HEK293T (cell line): ENCODE measurements at regions not wholly inside any gene's neighbourhood (a gene's known extent, or its start where the extent isn't known, plus 50 kb on each side); places are given as distances from the start of the nearest gene placed in this dataset.
"Not testable (repeated sequence)": the region's sequence is repeated elsewhere in the genome, so short reads cannot be mapped to it uniquely, and the experiment has no call there.

ENCODE experiments used
- CTCF ChIA-PET: fragments of 350-600 bp; formaldehyde crosslinking; extraction: SDS; loops from one replicate; lab custom pipeline; 2021; ENCODE audit warnings: antibody characterized with exemption, inconsistent platforms; lab: Yijun Ruan, JAX
- POLR2A ChIA-PET: fragments of 350-600 bp; formaldehyde crosslinking; extraction: SDS; loops from one replicate; lab custom pipeline; 2020; ENCODE audit warnings: antibody characterized with exemption, inconsistent platforms; lab: Yijun Ruan, JAX
- DNase-seq: peaks from one replicate; pipeline ENCODE4 v3.0.0; 2012; ENCODE audit warnings: mixed read lengths; ENCODE audit errors: extremely low spot score
- ARNT ChIP-seq: fragments of 450-650 bp; IDR thresholded peaks from 2 replicates; pipeline ENCODE4 v1.6.1; 2017; ENCODE audit warnings: mild to moderate bottlenecking
- BHLHE40 ChIP-seq: fragments of 450-650 bp; IDR thresholded peaks from 2 replicates; pipeline ENCODE4 v1.6.1; 2016; ENCODE audit warnings: mild to moderate bottlenecking, moderate library complexity, borderline replicate concordance
- CTBP1 ChIP-seq: fragments of 450-650 bp; IDR thresholded peaks from 2 replicates; pipeline ENCODE4 v1.6.1; 2016; ENCODE audit warnings: borderline replicate concordance
- ELF4 ChIP-seq: fragments of 450-650 bp; IDR thresholded peaks from 2 replicates; pipeline ENCODE4 v1.6.1; 2017; ENCODE audit warnings: antibody characterized with exemption
- FOXA1 ChIP-seq: fragments of 450-650 bp; IDR thresholded peaks from 2 replicates; pipeline ENCODE4 v1.6.1; 2016; ENCODE audit warnings: mild to moderate bottlenecking
- FOXK2 ChIP-seq: fragments of 450-650 bp; IDR thresholded peaks from 2 replicates; pipeline ENCODE4 v1.6.1; 2016; ENCODE audit warnings: mild to moderate bottlenecking
- FOXM1 ChIP-seq: fragments of 450-650 bp; IDR thresholded peaks from 2 replicates; pipeline ENCODE4 v1.6.1; 2017; ENCODE audit warnings: mild to moderate bottlenecking, borderline replicate concordance
- HDGF ChIP-seq: fragments of 450-650 bp; IDR thresholded peaks from 2 replicates; pipeline ENCODE4 v1.6.1; 2017; ENCODE audit warnings: antibody characterized with exemption, borderline replicate concordance
- L3MBTL2 ChIP-seq: fragments of 450-650 bp; conservative IDR thresholded peaks from 2 replicates; pipeline ENCODE4 v1.6.1; 2016; ENCODE audit warnings: mild to moderate bottlenecking
- LEF1 ChIP-seq: fragments of 450-650 bp; IDR thresholded peaks from 2 replicates; pipeline ENCODE4 v1.6.1; 2017; ENCODE audit warnings: mild to moderate bottlenecking, borderline replicate concordance
- NFRKB ChIP-seq: fragments of 450-650 bp; IDR thresholded peaks from 2 replicates; pipeline ENCODE4 v1.6.1; 2016; ENCODE audit warnings: mild to moderate bottlenecking, moderate library complexity
- SP1 ChIP-seq: fragments of 450-650 bp; IDR thresholded peaks from 2 replicates; pipeline ENCODE4 v1.6.1; 2017
- SUZ12 ChIP-seq: fragments of 450-650 bp; IDR thresholded peaks from 2 replicates; pipeline ENCODE4 v1.6.1; 2016; ENCODE audit warnings: mild to moderate bottlenecking
- TARDBP ChIP-seq: fragments of 450-650 bp; IDR thresholded peaks from 2 replicates; pipeline ENCODE4 v1.6.1; 2016
- ZNF384 ChIP-seq: fragments of 450-650 bp; IDR thresholded peaks from 2 replicates; pipeline ENCODE4 v1.6.1; 2016
- TF ChIP-seq, protein P1 (sequence below): fragments of 450-650 bp; IDR thresholded peaks from 2 replicates; pipeline ENCODE4 v1.6.1; 2016

DNA sequence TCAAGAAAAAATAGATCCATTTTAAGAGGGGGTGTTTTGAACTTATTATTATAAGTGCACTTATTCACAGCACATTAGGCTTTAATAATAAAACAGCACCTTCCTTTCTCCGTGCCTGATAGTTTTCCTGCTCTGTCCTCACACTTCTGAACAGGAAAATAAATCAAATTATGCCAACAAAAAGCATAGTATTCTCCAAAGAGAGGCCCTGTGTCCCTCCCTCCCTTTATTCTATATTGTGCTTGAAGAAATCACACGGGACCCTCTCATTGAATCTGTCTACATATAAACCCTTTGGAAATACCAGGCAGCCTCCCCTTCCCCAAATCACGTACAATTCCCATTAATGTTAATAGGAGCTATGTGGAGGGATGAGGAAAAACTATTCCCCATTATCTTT, 462.9 kb upstream of the NRSN1 start:
- CTCF ChIA-PET = interaction anchor here (1.3 kb wide), 1 partner anchor 14 kb away, joined by 3 read pairs; no protein-coding TSS in a partner anchor
- no peak for DNase-seq
- POLR2A ChIA-PET = no interaction called here
- no peak for TF ChIP-seq LEF1
- no peak for TF ChIP-seq ZNF384
- TF ChIP-seq FOXA1 = no peak
- TF ChIP-seq HDGF = no peak
- TF ChIP-seq FOXM1 = no peak
- TF ChIP-seq, protein P1, sequence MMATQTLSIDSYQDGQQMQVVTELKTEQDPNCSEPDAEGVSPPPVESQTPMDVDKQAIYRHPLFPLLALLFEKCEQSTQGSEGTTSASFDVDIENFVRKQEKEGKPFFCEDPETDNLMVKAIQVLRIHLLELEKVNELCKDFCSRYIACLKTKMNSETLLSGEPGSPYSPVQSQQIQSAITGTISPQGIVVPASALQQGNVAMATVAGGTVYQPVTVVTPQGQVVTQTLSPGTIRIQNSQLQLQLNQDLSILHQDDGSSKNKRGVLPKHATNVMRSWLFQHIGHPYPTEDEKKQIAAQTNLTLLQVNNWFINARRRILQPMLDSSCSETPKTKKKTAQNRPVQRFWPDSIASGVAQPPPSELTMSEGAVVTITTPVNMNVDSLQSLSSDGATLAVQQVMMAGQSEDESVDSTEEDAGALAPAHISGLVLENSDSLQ = no peak
- no peak for TF ChIP-seq ELF4
- no peak for TF ChIP-seq SP1
- no peak for TF ChIP-seq NFRKB
- TF ChIP-seq BHLHE40 = no peak
- no peak for TF ChIP-seq ARNT
- no peak for TF ChIP-seq FOXK2
- TF ChIP-seq L3MBTL2 = no peak
- TF ChIP-seq CTBP1 = no peak
- no peak for TF ChIP-seq SUZ12
- no peak for TF ChIP-seq TARDBP

DNA sequence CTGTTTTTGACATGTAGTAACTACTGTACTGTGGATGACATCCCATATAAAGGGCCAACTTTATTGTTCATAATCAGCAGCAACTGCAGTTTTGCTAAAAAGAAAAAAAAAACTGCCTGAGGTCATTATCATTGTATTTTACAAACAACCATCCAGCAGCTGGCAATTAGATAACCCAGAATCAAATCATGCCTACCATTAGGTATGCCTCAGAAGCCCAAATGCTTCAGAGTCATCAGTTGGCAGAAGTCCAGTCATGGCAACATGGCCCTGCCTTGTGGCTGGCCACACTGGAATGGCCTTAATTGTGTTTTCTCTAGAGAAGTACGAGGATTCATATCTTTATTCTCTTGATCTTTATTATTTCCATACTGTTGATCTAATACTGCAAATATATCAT, 462.4 kb upstream of the NRSN1 start:
- DNase-seq = no peak
- POLR2A ChIA-PET = no interaction called here
- TF ChIP-seq SP1 = no peak
- no peak for TF ChIP-seq SUZ12
- TF ChIP-seq ARNT = no peak
- no peak for TF ChIP-seq L3MBTL2
- TF ChIP-seq FOXM1 = no peak
- TF ChIP-seq FOXK2 = no peak
- TF ChIP-seq FOXA1 = no peak
- TF ChIP-seq, protein P1 = no peak
- TF ChIP-seq ZNF384 = no peak
- TF ChIP-seq CTBP1 = no peak
- TF ChIP-seq LEF1 = no peak
- TF ChIP-seq BHLHE40 = no peak
- TF ChIP-seq ELF4 = no peak
- no peak for TF ChIP-seq NFRKB
- TF ChIP-seq TARDBP = no peak
- no peak for TF ChIP-seq HDGF
- CTCF ChIA-PET = interaction anchor here (1.3 kb wide), 1 partner anchor 14 kb away, joined by 3 read pairs; no protein-coding TSS in a partner anchor

DNA sequence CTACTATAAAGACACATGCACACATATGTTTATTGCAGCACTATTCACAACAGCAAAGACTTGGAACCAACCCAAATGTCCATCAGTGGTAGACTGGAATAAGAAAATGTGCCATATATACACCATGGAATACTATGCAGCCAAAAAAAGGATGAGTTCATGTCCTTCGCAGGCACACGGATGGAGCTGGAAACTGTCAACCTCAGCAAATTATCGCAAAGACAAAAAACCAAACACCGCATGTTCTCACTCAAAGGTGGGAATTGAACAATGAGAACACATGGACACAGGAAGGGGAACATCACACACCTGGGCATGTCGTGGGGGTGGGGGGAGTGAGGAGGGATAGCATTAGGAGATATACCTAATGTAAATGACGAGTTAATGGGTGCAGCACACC, 460.1 kb upstream of the NRSN1 start:
- CTCF ChIA-PET, DNase-seq, POLR2A ChIA-PET: not testable (repeated sequence)

DNA sequence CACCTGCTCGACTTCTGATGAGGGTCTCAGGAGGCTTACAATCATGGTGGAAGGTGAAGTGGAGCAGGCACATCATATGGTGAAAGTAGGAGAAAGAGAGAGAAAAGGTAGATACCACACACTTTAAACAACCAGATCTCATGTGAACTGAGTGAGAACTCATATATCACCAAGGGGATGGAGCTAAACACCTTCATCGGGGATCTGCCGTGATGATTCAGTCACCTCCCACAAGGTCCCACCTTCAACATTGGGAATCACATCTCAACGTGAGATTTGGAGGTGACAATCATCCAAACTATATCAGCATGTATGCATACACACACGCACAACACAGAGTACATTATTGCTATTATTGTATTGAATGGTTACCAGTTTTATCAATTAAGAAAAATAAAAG, 453.3 kb upstream of the NRSN1 start:
- POLR2A ChIA-PET = no interaction called here
- no peak for TF ChIP-seq L3MBTL2
- no peak for DNase-seq
- CTCF ChIA-PET = no interaction called here

DNA sequence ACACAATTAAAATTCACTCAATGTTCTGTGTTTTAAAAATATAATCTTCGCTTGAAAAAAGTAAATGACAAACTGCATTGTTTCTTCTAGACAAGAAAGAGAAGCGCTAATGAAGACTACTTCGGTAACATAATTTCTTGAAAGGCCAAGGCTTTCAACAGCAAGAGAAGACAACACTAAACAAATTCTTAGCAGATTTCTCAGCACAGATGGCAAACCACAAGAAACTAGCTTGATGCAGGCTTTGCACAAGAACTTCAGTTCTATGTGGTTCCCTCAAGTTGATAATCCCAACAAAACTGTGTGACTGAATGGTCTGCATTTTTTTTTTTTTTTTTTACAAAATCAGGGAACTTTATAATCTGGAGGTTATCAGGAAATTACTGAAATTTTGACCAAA, 447.4 kb upstream of the NRSN1 start:
- POLR2A ChIA-PET = no interaction called here
- no peak for DNase-seq
- CTCF ChIA-PET = no interaction called here
- no peak for TF ChIP-seq SUZ12
- TF ChIP-seq FOXK2 = no peak
- no peak for TF ChIP-seq TARDBP
- no peak for TF ChIP-seq FOXA1
- TF ChIP-seq L3MBTL2 = no peak
- TF ChIP-seq, protein P1 = no peak
- no peak for TF ChIP-seq SP1
- TF ChIP-seq ZNF384 = no peak
- TF ChIP-seq LEF1 = no peak

DNA sequence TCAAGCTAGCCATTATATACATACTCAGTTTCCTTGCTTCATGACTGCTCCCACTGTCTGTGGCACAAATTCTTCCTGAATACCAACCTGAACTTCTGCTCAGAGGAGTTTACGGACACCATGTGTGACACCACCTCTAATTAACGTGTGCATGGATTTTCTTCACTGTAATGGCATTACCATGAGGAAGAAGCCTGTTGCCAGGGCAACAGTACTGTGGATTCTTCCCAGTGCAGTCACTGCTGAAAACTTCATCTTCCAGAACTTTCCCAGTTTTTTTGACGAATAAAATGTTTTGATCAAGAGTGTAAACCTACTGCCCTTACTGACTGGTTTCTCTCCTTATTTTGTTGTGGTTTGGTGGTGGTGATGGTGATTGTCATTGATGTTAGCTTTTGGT, 444.3 kb upstream of the NRSN1 start:
- no peak for DNase-seq
- TF ChIP-seq ZNF384 (no peak), LEF1 (no peak), L3MBTL2 (no peak), FOXA1 (no peak), FOXK2 (no peak)
- CTCF ChIA-PET = no interaction called here
- POLR2A ChIA-PET = no interaction called here

DNA sequence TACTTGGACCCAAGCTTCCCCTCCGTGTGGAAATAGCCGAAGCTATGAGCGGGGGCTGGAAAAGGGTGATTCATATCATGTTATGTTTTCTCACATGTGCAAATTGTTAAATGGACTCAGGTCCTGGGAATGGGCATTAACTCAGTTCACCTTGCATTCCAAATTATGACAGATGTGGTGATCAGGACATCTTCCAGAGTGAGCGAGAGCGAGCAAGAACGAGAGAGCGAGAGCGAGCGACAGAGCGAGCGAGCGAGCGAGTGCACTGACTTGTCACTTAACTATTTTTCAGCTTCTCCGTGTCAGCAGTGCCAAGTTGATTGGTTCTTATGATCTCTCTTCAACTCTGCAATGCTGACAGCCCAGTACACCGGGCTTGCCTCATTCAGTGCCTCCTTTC, 437.4 kb upstream of the NRSN1 start:
- DNase-seq = no peak
- TF ChIP-seq FOXK2 (no peak), ELF4 (no peak), ARNT (no peak)
- CTCF ChIA-PET = no interaction called here
- POLR2A ChIA-PET = no interaction called here
